ENCODE measurements at regions not wholly inside any gene's neighbourhood (a gene's known extent, or its start where the extent isn't known, plus 50 kb on each side); places are given as distances from the start of the nearest gene placed in this dataset.

GRCh38 chr16:88289001-88289400 is 93.8 kb upstream of the ZNF469 start:
- H3K27me3 Mint-ChIP-seq, result peaks cover 8% of the 10 kb centered on the region
- no peak overlapping the region for H3K27ac Mint-ChIP-seq
- no peak overlapping the region for H3K4me3 Mint-ChIP-seq
- H3K36me3 Mint-ChIP-seq (ENCODE audit: low read depth), result no peaks in the 10 kb centered on the region
- H3K9me3 Mint-ChIP-seq, result peaks cover 3% of the 10 kb centered on the region
- DNase-seq, result no peak
- H3K4me1 Mint-ChIP-seq (ENCODE audit: low read depth), result no peaks in the 10 kb centered on the region

DNA sequence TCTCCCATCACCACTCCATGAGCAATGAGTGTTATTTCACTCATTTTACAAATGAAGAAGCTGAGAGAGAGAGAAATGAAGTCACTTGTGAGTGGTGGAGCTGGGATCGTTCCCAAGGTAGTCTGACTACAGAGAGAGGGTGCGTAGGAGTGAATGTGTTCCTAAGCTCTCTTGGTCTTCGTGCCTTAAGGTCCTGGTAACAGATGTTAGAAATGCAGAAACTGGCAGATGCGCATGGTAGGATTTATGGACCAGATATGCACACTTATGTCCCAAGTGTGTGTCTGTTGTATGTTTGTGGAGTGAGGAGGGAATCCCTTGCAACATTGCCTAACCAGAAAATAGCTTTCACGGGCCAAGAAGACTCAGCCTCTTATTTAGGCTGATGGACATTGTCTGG is 93.2 kb upstream of the ZNF469 start:
- H3K27ac Mint-ChIP-seq, result no peak overlapping the region
- no peak overlapping the region for H3K4me3 Mint-ChIP-seq
- H3K36me3 Mint-ChIP-seq (ENCODE audit: low read depth), result no peaks in the 10 kb centered on the region
- H3K4me1 Mint-ChIP-seq (ENCODE audit: low read depth), result no peaks in the 10 kb centered on the region
- H3K9me3 Mint-ChIP-seq, result peaks cover 3% of the 10 kb centered on the region
- H3K27me3 Mint-ChIP-seq, result peaks cover 8% of the 10 kb centered on the region
- DNase-seq, result no peak

DNA sequence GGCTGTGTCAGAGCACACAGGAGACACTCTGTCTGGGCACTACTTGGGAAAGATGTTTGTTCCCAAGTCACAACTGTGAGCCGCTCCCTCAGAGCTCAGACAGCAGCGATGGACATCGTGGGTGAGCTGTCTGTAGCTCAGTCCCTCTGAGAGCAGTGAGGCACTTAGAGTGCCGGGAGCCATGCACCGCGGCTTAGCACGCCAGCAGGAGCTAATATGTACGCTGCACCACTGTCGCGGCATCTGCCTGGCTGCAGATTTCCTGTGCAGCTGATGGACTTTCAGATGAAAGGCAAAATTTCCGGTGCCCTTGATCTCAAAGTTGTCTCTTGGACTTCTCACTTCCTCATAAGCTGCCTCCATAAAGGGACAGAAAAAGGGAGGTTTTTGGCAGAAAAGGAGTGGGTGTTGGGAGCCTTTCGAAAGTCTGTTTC is 92.8 kb upstream of the ZNF469 start:
- Mint-ChIP-seq H3K4me3 (no peak overlapping the region), H3K27ac (no peak overlapping the region), H3K36me3 (ENCODE audit: low read depth) (no peaks in the 10 kb centered on the region), H3K9me3 (peaks cover 3% of the 10 kb centered on the region), H3K4me1 (ENCODE audit: low read depth) (no peaks in the 10 kb centered on the region), H3K27me3 (peaks cover 8% of the 10 kb centered on the region)
- no peak for DNase-seq

GRCh38 chr16:88290850-88291830 is 91.6 kb upstream of the ZNF469 start:
- Mint-ChIP-seq H3K4me1 (ENCODE audit: low read depth) (no peaks in the 10 kb centered on the region), H3K27ac (no peak overlapping the region), H3K4me3 (no peak overlapping the region), H3K27me3 (peaks cover 8% of the 10 kb centered on the region), H3K36me3 (ENCODE audit: low read depth) (no peaks in the 10 kb centered on the region), H3K9me3 (peaks cover 3% of the 10 kb centered on the region)
- DNase-seq, result no peak

GRCh38 chr16:88292007-88292970 is 90.5 kb upstream of the ZNF469 start:
- peaks cover 8% of the 10 kb centered on the region for H3K27me3 Mint-ChIP-seq
- no peaks in the 10 kb centered on the region for H3K36me3 Mint-ChIP-seq (ENCODE audit: low read depth)
- no peaks in the 10 kb centered on the region for H3K4me1 Mint-ChIP-seq (ENCODE audit: low read depth)
- H3K27ac Mint-ChIP-seq, result no peak overlapping the region
- no peak for DNase-seq
- H3K4me3 Mint-ChIP-seq, result no peak overlapping the region
- H3K9me3 Mint-ChIP-seq, result peaks cover 3% of the 10 kb centered on the region

DNA sequence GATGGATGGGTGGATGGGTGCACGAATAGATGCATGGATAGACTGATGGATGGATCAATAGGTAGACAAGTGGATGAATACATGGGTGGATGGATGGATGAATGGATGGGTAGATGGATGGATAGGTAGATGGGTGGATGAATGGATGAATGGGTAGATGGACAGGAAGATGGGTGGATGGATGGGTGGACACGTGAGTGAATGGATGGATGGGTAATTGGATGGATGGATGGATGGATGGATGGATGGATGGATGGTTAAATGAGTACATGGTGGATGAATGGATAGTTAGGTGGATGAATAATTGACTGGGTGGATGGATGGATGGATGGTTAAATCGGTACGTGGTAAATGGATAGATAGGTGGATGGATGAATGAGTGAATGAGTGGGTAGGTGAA is 89.7 kb upstream of the ZNF469 start:
- no peak overlapping the region for H3K4me3 Mint-ChIP-seq
- no peaks in the 10 kb centered on the region for H3K4me1 Mint-ChIP-seq (ENCODE audit: low read depth)
- DNase-seq, result no peak
- H3K36me3 Mint-ChIP-seq (ENCODE audit: low read depth), result no peaks in the 10 kb centered on the region
- no peak overlapping the region for H3K27ac Mint-ChIP-seq
- peaks cover 3% of the 10 kb centered on the region for H3K9me3 Mint-ChIP-seq
- peaks cover 8% of the 10 kb centered on the region for H3K27me3 Mint-ChIP-seq

GRCh38 chr16:88295671-88296436 is 86.9 kb upstream of the ZNF469 start:
- DNase-seq, result no peak
- Mint-ChIP-seq H3K36me3 (ENCODE audit: low read depth) (no peaks in the 10 kb centered on the region), H3K27ac (no peak overlapping the region), H3K4me3 (no peak overlapping the region), H3K27me3 (peaks cover 9% of the 10 kb centered on the region), H3K9me3 (no peaks in the 10 kb centered on the region), H3K4me1 (ENCODE audit: low read depth) (no peaks in the 10 kb centered on the region)

DNA sequence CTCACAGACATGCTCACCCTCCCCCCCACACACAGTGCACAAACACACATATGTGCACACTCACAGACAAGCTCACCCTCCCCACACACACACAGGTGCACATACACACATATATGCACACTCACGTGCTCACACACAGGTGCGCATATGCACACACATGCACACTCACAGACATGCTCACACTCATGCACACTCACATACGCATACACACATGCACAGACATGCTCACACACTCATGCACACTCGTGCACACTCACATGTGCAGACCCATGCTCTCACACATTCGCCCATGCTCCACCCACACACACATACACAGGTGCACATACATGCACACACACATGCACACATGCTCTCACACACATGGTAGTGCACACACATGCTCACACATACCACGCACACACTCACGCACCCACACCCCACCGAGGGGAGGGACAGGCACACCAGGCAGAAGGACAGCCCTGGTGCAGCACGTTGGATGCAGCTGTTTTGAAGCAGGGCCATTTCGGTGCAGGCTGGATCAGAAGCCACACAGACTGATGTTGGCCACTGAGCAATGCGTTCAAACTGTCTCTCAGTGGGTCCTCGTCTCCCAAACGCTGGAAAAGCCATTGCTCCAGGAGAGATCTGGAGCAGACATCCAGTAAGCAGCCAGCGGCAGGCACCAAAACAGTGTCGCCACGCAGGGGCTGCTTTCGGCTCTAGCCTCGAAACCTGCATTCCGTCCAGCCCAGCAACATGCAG is 86.2 kb upstream of the ZNF469 start:
- Mint-ChIP-seq H3K4me3 (no peak overlapping the region), H3K27me3 (peaks cover 9% of the 10 kb centered on the region), H3K4me1 (ENCODE audit: low read depth) (no peaks in the 10 kb centered on the region), H3K36me3 (ENCODE audit: low read depth) (no peaks in the 10 kb centered on the region), H3K9me3 (no peaks in the 10 kb centered on the region), H3K27ac (no peak overlapping the region)
- DNase-seq, result no peak

DNA sequence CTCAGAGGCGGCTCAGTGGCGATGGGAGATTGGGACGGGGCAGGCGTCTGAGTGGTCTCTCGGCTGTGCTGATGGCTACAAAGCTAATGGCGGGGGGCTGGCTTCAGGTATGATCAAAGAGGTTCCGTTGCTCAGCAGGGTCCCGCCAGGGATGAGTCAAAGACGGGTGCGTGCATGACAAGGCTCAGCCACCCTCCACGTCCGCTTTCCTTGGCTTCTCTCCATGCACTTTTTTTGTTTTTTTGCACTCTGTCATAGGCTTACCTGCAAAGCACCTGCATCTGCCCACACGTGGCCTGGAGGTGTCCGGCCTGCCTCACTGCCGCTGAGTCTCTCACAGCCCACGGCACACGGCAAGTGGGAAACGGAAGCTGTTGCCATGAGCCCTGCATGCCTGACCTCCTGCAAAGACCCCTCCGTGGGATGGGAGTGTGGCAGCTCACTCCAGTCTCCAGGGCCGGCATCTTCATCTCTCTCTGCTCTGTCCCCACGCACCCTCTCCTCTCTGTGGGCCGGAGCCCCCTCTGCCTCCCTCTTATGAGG is 85.5 kb upstream of the ZNF469 start:
- Mint-ChIP-seq H3K27ac (no peak overlapping the region), H3K9me3 (no peaks in the 10 kb centered on the region), H3K27me3 (peaks cover 9% of the 10 kb centered on the region), H3K4me1 (ENCODE audit: low read depth) (no peaks in the 10 kb centered on the region), H3K4me3 (no peak overlapping the region), H3K36me3 (ENCODE audit: low read depth) (no peaks in the 10 kb centered on the region)
- DNase-seq, result no peak

GRCh38 chr16:88298181-88298832 is 84.5 kb upstream of the ZNF469 start:
- H3K27me3 Mint-ChIP-seq, result peaks cover 4% of the 10 kb centered on the region

DNA sequence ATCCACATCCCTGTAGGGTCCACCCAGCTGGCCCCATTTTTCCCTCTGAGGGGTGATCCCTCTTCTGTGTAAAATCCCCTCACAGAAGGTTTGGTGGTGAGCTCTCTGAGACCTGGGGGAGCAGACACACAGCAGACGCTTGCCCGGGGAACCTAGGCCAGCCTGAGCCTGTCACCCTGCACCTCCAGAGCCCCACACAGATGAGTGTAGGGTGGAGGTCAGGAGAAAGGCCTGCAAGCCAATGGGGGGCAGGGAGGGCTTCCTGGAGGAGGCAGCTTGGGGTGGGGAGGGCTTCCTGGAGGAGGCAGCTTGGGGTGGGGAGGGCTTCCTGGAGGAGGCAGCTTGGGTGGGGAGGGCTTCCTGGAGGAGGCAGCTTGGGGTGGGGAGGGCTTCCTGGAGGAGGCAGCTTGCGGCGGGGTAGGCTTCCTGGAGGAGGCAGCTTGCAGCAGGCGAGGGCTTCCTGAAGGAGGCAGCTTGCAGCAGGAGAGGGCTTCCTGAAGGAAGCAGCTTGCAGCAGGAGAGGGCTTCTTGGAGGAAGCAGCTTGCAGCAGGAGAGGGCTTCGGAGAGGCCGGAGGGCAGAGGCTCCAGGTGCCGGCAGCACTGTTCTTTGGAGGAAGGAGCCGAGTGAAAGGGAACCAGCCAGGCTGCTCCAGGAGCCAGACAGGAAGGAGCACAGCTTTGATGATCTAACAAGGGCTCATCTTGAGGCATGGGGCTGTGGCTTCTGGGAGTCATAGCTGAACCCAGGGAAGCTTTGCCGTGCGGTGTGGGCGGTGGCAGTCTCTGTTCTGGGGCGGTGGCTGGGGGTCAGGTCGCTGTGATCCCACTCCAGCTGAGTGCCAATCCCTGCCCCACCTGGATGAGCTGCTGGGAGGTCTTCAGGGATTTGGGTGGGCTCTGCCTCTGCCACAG is 83.7 kb upstream of the ZNF469 start:
- DNase-seq, result no peak
- no peak overlapping the region for H3K4me3 Mint-ChIP-seq
- H3K27me3 Mint-ChIP-seq, result peaks cover 4% of the 10 kb centered on the region
- H3K27ac Mint-ChIP-seq, result no peak overlapping the region
- H3K9me3 Mint-ChIP-seq, result no peaks in the 10 kb centered on the region
- no peaks in the 10 kb centered on the region for H3K36me3 Mint-ChIP-seq (ENCODE audit: low read depth)
- H3K4me1 Mint-ChIP-seq (ENCODE audit: low read depth), result no peaks in the 10 kb centered on the region

More at GRCh38 chr16:88298181-88298832, 84.5 kb upstream of the ZNF469 start:
- Mint-ChIP-seq H3K27ac (no peak overlapping the region), H3K4me3 (no peak overlapping the region), H3K36me3 (ENCODE audit: low read depth) (no peaks in the 10 kb centered on the region), H3K9me3 (no peaks in the 10 kb centered on the region), H3K4me1 (ENCODE audit: low read depth) (no peaks in the 10 kb centered on the region)
- no peak for DNase-seq

GRCh38 chr16:88299751-88300462 is 82.9 kb upstream of the ZNF469 start:
- Mint-ChIP-seq H3K4me3 (no peak overlapping the region), H3K27ac (no peak overlapping the region), H3K4me1 (ENCODE audit: low read depth) (no peaks in the 10 kb centered on the region), H3K27me3 (peaks cover 4% of the 10 kb centered on the region), H3K36me3 (ENCODE audit: low read depth) (no peaks in the 10 kb centered on the region), H3K9me3 (no peaks in the 10 kb centered on the region)
- no peak for DNase-seq

Measured in activated T-cell treated with anti-CD3 and anti-CD28 coated beads, Interleukin-2, amount 50 U/mL, for 24 hours (primary cell).